ENCODE measurements at regions not wholly inside any gene's neighbourhood (a gene's known extent, or its start where the extent isn't known, plus 50 kb on each side); places are given as distances from the start of the nearest gene placed in this dataset.

DNA sequence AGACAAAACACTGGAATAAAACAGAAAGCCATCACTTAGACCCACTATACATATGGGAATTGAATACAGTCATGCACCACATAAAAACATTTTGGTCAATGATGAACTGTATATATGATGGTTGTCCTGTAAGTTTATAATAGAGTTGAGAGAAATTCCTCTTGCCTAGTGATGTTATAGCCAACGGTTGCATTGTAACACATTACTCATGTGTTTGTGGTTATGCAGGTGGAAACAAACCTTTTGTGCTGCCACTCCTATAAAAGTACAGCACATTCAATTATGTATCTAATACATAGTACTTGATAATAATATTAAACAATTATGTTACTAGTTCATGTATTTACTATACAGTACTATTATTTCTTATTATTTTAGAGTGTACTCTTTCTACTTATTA lies 381.2 kb upstream of the MBL2 start:
- Histone ChIP-seq H3K9me3 (ENCODE audit: insufficient read depth, low read length, severe bottlenecking) (no peaks in the 10 kb centered on the region), H2AFZ (ENCODE audit: low read depth, low read length) (no peak overlapping the region), H4K20me1 (ENCODE audit: insufficient read depth, low read length) (no peaks in the 10 kb centered on the region), H3K79me2 (ENCODE audit: insufficient read depth, low read length) (no peaks in the 10 kb centered on the region), H3K36me3 (ENCODE audit: insufficient read depth, low read length) (no peaks in the 10 kb centered on the region), H3K4me1 (ENCODE audit: insufficient read depth, low read length) (no peaks in the 10 kb centered on the region), H3K4me3 (ENCODE audit: low read depth in 1 of 2, low read length in 2 of 2) (no peak overlapping the region), H3K27me3 (ENCODE audit: insufficient read depth, low read length, poor library complexity) (no peaks in the 10 kb centered on the region), H3K9ac (ENCODE audit: low read depth, low read length) (no peak overlapping the region), H3K27ac (ENCODE audit: low read length) (no peak overlapping the region), H3K4me2 (ENCODE audit: insufficient read depth, low read length) (no peak overlapping the region)
- TF ChIP-seq, protein P1, sequence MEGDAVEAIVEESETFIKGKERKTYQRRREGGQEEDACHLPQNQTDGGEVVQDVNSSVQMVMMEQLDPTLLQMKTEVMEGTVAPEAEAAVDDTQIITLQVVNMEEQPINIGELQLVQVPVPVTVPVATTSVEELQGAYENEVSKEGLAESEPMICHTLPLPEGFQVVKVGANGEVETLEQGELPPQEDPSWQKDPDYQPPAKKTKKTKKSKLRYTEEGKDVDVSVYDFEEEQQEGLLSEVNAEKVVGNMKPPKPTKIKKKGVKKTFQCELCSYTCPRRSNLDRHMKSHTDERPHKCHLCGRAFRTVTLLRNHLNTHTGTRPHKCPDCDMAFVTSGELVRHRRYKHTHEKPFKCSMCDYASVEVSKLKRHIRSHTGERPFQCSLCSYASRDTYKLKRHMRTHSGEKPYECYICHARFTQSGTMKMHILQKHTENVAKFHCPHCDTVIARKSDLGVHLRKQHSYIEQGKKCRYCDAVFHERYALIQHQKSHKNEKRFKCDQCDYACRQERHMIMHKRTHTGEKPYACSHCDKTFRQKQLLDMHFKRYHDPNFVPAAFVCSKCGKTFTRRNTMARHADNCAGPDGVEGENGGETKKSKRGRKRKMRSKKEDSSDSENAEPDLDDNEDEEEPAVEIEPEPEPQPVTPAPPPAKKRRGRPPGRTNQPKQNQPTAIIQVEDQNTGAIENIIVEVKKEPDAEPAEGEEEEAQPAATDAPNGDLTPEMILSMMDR (IDR thresholded peaks at IDR 0.05; ENCODE audit: borderline replicate concordance, extremely low read depth, low read length, poor library complexity, severe bottlenecking) = no peak
- no peak for TF ChIP-seq EZH2 (IDR thresholded peaks at IDR 0.05; ENCODE audit: borderline replicate concordance, low read depth, low read length, severe bottlenecking)
- DNase-seq = no peak
- ATAC-seq (ENCODE audit: insufficient read depth, low read depth) = no peak

DNA sequence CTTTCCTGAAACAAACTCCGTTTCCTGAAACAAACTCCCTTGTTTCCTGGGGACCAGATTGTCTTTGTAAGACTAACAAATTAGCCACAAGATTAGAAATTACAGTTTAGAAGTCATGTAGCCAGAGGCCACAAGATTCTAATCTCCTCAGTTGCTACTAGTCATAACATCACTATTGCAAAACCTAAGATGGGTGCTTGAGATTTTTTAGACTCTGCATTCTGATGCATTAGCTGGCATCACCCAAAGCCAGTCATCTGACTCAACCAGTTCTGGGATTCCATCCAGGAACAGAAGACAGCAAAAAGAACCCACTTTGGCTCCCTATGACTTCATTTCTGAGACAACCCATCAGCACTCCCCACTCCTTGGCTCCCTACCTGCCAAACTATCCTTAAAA lies 367.9 kb upstream of the MBL2 start:
- TF ChIP-seq, protein P1 (IDR thresholded peaks at IDR 0.05; ENCODE audit: borderline replicate concordance, extremely low read depth, low read length, poor library complexity, severe bottlenecking) = no peak
- no peak for TF ChIP-seq EZH2 (IDR thresholded peaks at IDR 0.05; ENCODE audit: borderline replicate concordance, low read depth, low read length, severe bottlenecking)
- no peak for ATAC-seq (ENCODE audit: insufficient read depth, low read depth)
- no peaks in the 10 kb centered on the region for H4K20me1 ChIP-seq (ENCODE audit: insufficient read depth, low read length)

DNA sequence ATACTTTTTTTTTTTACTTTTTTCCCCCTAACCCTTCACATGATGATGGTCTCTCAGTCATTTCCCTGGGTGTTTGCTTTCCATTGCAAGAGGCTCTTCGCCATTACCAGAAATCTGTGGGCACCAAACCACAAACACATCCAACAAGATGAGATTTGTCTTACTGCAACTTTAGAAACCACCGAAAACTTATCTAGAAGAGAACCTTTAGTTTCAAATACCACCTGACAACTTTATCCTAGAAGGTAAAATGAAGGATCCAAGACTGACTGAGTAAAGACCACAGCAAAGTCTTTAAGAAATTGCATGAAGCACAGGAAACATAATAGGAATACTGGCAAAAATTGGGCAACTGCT lies 363.3 kb upstream of the MBL2 start:
- no peak overlapping the region for H2AFZ ChIP-seq (ENCODE audit: low read depth, low read length)

More for the DNA sequence above, 367.9 kb upstream of the MBL2 start:
- Histone ChIP-seq H2AFZ (ENCODE audit: low read depth, low read length) (no peak overlapping the region), H3K79me2 (ENCODE audit: insufficient read depth, low read length) (no peaks in the 10 kb centered on the region), H3K4me2 (ENCODE audit: insufficient read depth, low read length) (no peak overlapping the region), H3K9ac (ENCODE audit: low read depth, low read length) (no peak overlapping the region), H3K4me3 (ENCODE audit: low read depth in 1 of 2, low read length in 2 of 2) (no peak overlapping the region), H3K4me1 (ENCODE audit: insufficient read depth, low read length) (no peaks in the 10 kb centered on the region), H3K9me3 (ENCODE audit: insufficient read depth, low read length, severe bottlenecking) (no peaks in the 10 kb centered on the region), H3K27me3 (ENCODE audit: insufficient read depth, low read length, poor library complexity) (no peaks in the 10 kb centered on the region), H3K36me3 (ENCODE audit: insufficient read depth, low read length) (no peaks in the 10 kb centered on the region), H3K27ac (ENCODE audit: low read length) (no peak overlapping the region)
- DNase-seq = no peak

More for the DNA sequence above, 363.3 kb upstream of the MBL2 start:
- no peak overlapping the region for H3K4me2 ChIP-seq (ENCODE audit: insufficient read depth, low read length)
- H3K27me3 ChIP-seq (ENCODE audit: insufficient read depth, low read length, poor library complexity) = no peaks in the 10 kb centered on the region
- H3K79me2 ChIP-seq (ENCODE audit: insufficient read depth, low read length) = no peaks in the 10 kb centered on the region
- no peak overlapping the region for H3K27ac ChIP-seq (ENCODE audit: low read length)
- H3K9me3 ChIP-seq (ENCODE audit: insufficient read depth, low read length, severe bottlenecking) = no peaks in the 10 kb centered on the region
- no peaks in the 10 kb centered on the region for H3K36me3 ChIP-seq (ENCODE audit: insufficient read depth, low read length)
- no peak overlapping the region for H3K4me3 ChIP-seq (ENCODE audit: low read depth in 1 of 2, low read length in 2 of 2)
- H3K9ac ChIP-seq (ENCODE audit: low read depth, low read length) = no peak overlapping the region
- DNase-seq = no peak
- no peak for TF ChIP-seq EZH2 (IDR thresholded peaks at IDR 0.05; ENCODE audit: borderline replicate concordance, low read depth, low read length, severe bottlenecking)
- TF ChIP-seq, protein P1 (IDR thresholded peaks at IDR 0.05; ENCODE audit: borderline replicate concordance, extremely low read depth, low read length, poor library complexity, severe bottlenecking) = no peak
- H3K4me1 ChIP-seq (ENCODE audit: insufficient read depth, low read length) = no peaks in the 10 kb centered on the region
- no peak for ATAC-seq (ENCODE audit: insufficient read depth, low read depth)
- no peaks in the 10 kb centered on the region for H4K20me1 ChIP-seq (ENCODE audit: insufficient read depth, low read length)
